NCI-H128 (cell line): ENCODE measurements at regions not wholly inside any gene's neighbourhood (a gene's known extent, or its start where the extent isn't known, plus 50 kb on each side); places are given as distances from the start of the nearest gene placed in this dataset.
A peak's percentile ranks its signal among the peaks of the same experiment; 100 is the strongest.
"Not testable (repeated sequence)": the region's sequence is repeated elsewhere in the genome, so short reads cannot be mapped to it uniquely, and the experiment has no call there.

ENCODE experiments used
- DNase-seq: peaks from one replicate; lab custom pipeline; 2025; ENCODE audit not compliant: unreplicated experiment; lab: John Stamatoyannopoulos, UW

DNA sequence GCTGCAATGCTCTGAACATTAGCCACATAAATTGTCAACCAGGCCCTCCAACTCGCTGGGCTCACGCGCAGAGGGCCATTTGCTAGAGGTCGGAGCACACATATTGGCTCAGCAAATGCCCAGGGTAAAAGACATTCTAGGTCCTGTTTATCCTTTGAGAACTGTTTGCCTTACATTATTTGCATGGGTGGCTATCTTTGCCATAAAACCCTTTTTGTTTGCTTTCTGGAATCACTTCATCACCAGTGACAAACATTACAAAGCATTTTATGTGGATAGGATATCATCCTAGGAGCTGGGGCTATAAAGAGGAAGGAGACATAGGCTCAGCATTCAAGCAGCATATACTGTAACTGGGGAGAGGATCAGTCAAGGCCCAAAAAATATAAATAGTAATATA is 149.2 kb upstream of the RAI2 start:
- DNase-seq, result no peak

GRCh38 chrX:18003876-18004275 is 142.8 kb upstream of the RAI2 start:
- DNase-seq, result no peak

GRCh38 chrX:18002791-18003190 is 141.7 kb upstream of the RAI2 start:
- no peak for DNase-seq

DNA sequence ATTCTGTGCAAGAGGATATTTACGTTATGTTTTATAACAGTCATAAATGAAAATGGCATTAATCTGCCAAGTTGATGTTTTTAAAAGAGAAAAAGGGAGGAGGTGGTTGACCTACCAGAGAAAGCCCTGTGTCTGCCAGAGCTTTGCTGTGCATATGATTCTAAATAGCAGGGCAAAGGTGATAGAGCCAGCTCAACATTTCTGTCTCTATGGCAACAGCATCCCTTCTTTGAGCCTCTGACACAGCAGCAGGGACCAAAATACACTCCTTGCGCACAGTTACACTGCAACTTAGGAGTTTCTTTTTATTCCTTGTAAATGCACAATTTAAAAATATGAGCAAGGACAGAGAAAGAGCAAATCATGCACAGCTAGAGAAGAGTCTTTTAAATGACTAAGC is 133.3 kb upstream of the RAI2 start:
- DNase-seq, result no peak

DNA sequence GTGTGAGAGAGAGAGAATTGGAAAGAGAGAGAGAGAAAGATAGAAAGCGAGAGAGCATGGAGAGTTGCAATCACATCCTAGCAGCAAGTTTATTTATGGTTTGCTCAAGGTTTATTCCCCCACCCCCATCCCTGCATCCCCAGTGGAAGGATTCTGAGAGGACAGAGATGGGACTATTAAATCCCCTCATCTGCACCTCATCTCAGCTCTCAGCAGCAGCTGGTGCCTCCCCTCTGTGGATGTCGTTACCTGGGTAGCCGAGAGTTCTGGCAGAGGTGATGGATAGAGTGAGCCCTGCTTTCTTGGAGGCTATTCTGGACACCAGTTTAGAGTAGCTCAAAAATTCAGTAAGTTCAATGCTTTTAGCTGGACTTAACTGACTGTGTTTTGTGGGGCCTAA is 132.0 kb upstream of the RAI2 start:
- no peak for DNase-seq

DNA sequence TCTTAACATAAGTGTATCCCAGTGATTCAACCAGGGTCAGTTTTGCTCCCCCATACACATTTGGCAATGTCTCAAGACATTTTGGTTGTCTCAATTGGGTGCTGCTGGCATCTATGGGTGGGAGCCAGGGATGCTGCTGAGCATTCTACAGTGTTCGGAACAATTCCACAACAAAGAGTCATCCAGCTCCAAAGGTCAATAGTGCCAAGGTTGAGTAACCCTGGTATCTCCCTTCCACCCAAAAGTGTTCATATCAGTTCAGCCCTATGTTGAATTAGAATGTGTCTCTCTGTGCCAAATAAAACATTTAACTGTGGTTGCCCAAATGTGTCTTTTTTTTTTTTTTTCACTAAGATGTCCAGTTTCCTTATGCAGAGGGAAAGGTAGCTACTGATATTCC is 129.4 kb upstream of the RAI2 start:
- DNase-seq, result no peak

GRCh38 chrX:17987783-17988182 is 126.7 kb upstream of the RAI2 start:
- no peak for DNase-seq

DNA sequence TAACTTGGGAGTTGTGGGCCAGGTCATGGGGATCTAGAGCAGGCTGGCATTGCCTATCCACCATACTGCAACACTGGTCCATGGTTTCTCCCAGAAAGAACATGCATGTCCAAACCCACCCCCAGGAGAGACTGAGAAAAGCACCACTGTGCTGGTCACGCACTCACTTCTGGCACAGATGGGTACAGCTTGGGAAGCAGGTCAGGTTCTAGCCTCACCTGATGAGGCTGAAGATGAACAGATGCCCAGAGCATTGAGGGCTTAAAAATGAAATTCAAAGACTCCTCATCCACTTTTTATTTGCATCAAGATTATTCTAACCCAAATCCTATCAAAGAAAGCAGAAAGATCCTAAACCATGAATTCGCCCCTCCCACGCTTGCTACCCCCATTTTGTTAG is 125.9 kb upstream of the RAI2 start:
- DNase-seq, result no peak

GRCh38 chrX:17986440-17986839 is 125.3 kb upstream of the RAI2 start:
- DNase-seq, result no peak

GRCh38 chrX:17984415-17984814 is 123.3 kb upstream of the RAI2 start:
- no peak for DNase-seq

GRCh38 chrX:17983389-17983788 is 122.3 kb upstream of the RAI2 start:
- no peak for DNase-seq

- DNase-seq, result no peak
These were observed 116.6 kb upstream of the RAI2 start for GRCh38 chrX:17977696-17978095.

DNA sequence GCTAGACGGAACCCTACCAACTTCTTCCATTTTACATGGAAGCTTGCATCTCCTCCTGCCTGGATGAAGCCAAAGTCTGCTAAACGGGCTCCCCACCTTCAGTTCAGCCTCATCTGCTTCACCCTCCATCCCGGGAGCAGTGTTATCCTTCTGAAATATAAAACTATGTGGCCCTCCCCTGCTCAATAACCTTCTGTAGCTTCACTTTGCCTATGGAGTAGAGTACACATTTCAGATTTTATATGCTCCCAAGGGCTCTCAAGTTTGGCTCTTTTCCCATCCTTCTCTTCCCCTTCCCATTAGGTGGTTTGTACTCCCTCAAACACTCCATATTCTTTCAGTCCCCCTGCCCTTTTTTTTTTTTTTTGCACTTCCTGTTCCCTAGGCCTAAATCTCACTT is 115.9 kb upstream of the RAI2 start:
- no peak for DNase-seq

- DNase-seq, result not testable (repeated sequence)
These were observed 114.3 kb upstream of the RAI2 start for GRCh38 chrX:17975349-17975748.

GRCh38 chrX:17968367-17968766 is 107.3 kb upstream of the RAI2 start:
- DNase-seq, result peak; percentile 59

DNA sequence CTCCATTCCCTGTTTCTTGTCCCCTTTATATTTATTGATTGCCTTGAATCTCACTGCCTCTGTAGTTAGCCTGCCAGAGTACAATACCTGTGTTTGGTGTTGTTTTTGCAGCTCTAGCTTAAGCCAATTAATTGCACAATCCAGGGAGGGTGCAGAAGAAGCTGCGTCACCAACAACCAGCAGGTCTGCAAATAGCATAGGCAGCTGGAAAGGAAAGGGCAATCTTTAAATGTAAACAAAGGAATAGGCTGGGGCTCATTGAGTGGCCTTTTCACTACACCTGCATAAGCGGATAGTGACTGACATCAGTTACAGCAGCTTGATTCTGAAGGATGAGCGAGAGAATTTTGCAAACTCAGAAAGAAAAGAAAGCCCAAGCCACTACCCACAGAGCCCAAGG is 106.8 kb upstream of the RAI2 start:
- DNase-seq, result no peak

- DNase-seq, result no peak
These were observed 103.8 kb upstream of the RAI2 start for GRCh38 chrX:17964871-17965270.

DNA sequence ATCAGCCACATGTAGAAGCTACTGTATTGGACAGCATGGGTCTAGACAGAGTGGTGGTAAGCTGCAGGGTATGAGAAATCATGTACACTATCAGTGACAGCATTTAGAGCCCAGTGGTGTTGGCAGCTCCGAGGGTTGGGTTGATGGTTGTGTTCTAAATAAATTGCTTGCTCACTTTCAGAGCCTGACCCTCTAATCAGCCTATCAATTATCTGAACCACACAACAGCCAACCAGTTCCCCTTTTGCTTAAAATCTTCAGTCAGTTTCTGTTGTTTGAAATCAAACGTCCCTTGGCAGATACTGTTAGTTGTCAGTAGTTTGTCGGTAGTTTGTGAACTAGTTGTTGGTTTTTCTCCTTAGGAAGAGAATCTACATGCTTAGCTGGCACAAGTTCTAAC is 99.8 kb upstream of the RAI2 start:
- DNase-seq, result no peak

DNA sequence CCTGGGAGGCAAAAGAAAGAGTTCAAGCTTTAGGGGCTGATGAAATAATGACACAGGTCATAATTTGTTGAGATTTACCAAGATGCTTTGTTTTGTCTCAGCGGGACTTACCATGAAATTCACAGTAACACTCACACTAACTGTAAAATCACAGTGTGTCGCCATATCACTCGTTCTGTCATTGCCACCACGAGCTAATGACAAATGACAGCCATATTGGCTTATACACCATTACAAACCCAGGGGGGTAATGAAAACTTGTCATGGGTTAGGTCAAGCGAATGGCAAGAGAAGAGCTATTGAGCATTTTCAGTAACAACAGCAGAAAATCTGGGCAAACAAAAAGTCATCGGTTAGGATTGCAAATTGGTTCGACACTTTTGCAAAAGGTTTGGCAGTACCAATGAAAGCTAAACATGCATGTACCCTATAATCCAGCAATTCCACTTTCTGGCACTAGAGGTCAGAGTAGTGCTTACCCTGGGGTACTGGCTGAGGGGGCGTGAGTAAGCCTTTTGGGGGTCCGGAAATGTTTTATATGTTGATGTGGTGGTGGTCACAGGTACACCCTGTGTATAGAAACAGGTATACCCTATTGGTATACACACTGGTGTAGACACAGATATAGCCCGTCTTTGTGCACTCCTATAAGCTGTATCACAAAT is 83.9 kb upstream of the RAI2 start:
- DNase-seq, result no peak

DNA sequence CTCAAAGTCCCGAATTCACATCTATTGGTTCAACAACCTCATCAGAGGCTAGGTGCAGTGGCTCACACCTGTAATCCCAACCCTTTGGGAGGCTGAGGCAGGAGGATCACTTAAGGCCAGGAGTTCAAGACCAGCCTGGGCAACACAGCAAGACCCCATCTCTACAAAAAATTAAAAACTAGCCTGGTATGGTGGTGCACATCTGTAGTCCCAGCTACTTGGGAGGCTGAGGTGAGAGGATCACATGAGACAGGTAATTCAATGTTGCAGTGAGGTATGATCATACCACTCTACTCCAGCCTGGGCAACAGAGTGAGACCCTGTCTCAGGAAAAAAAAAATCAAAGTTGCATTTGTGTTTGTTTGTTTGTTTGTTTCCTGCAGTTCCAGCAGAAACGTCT is 80.1 kb upstream of the RAI2 start:
- not testable (repeated sequence) for DNase-seq

- DNase-seq, result no peak
These were observed 78.6 kb upstream of the RAI2 start for GRCh38 chrX:17939724-17940123.

GRCh38 chrX:17933856-17934255 is 72.8 kb upstream of the RAI2 start:
- DNase-seq, result no peak

GRCh38 chrX:17932781-17933180 is 71.7 kb upstream of the RAI2 start:
- no peak for DNase-seq

DNA sequence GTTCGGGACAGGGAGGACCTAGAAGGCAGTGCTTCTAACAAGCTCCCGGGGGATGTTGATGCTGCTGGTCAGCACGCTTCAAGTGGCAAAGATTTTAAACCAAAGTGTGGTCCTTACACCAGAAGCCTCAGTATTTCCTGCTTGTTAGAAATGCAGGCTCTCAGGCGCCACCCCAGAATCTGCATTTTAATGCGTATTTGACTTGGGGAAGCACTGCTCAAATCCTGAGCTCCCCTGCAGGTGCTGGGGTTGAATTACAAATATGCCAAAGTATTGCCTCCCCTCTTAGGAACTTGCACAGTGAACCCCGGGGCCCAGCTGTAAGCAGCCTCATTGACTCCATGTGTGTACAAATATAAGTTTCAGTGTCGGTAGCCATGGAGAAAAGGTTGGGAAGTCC is 70.8 kb upstream of the RAI2 start:
- DNase-seq, result no peak
